Sigmoid colon (tissue), 6 donors: ENCODE measurements at regions not wholly inside any gene's neighbourhood (a gene's known extent, or its start where the extent isn't known, plus 50 kb on each side); places are given as distances from the start of the nearest gene placed in this dataset.

Experiments
- DNase-seq: peaks from one replicate; pipeline ENCODE4 v3.0.0-alpha.2; 2019
- H3K27ac ChIP-seq, 4 donors: fragments of 200-600 bp; sonication (generic); one replicate each; pipeline ENCODE4 v1.5.1; 2016 to 2019; ENCODE audit warnings: mild to moderate bottlenecking in 1 of 4
- H3K27me3 ChIP-seq, 3 donors: fragments of 200-600 bp; sonication (generic); one replicate each; pipeline ENCODE4 v1.5.1; 2019; ENCODE audit warnings: mild to moderate bottlenecking in 1 of 3
- H3K36me3 ChIP-seq, 4 donors: fragments of 200-600 bp; sonication (generic); one replicate each; pipeline ENCODE4 v1.5.1; 2016 to 2019
- H3K4me1 ChIP-seq, 4 donors: fragments of 200-600 bp; sonication (generic); one replicate each; pipeline ENCODE4 v1.5.1; 2017 to 2019
- H3K4me3 ChIP-seq, 4 donors: fragments of 200-600 bp; sonication (generic); one replicate each; pipeline ENCODE4 v1.5.1; 2017 to 2019; ENCODE audit warnings: mild to moderate bottlenecking in 2 of 4, moderate library complexity in 1 of 4
- H3K9me3 ChIP-seq, 4 donors: fragments of 200-600 bp in 3 of 4; sonication (generic) in 3 of 4; one replicate each; pipeline versions ENCODE4 v1.5.1 to v1.6.1; 2013 to 2019
- CTCF ChIP-seq, 4 experiments: fragments of 450-650 bp in 3 of 4; fragments of 200-600 bp in 1 of 4; IDR thresholded peaks; one replicate each; pipeline ENCODE4 v1.5.1; 2016 to 2019; ENCODE audit warnings: antibody characterized with exemption in 4 of 4, mild to moderate bottlenecking in 3 of 4, moderate library complexity in 2 of 4
- EP300 ChIP-seq, 4 donors: sonication (generic); formaldehyde crosslinking; IDR thresholded peaks; one replicate each; pipeline ENCODE4 v1.6.1; 2017; ENCODE audit warnings: antibody characterized with exemption in 4 of 4
- POLR2A ChIP-seq, 2 donors: fragments of 450-650 bp; IDR thresholded peaks; one replicate each; pipeline ENCODE4 v1.6.1; 2016; ENCODE audit warnings: antibody characterized with exemption in 2 of 2, mild to moderate bottlenecking in 2 of 2, moderate library complexity in 2 of 2
- POLR2AphosphoS5 ChIP-seq, 4 donors: sonication (generic); formaldehyde crosslinking; IDR thresholded peaks; one replicate each; pipeline ENCODE4 v1.6.1; 2017; ENCODE audit warnings: antibody characterized with exemption in 4 of 4
- WGBS, 2 donors: extraction: QIAGEN DNeasy Blood & Tissue Kit; methylation state at CpG; one replicate each; pipeline ENCODE4 v1.1.7; 2013; 5-methylcytosine and 5-hydroxymethylcytosine counted together
- intact Hi-C: fragments of 100-400 bp; cut with DNase I; formaldehyde crosslinking; loops from one replicate; pipeline ENCODE4 v1.15.1; 2023
- donor health status: healthy with polysubstance abuse.
- donor health status: healthy.

GRCh38 chr14:25233613-25234012 is 183.7 kb upstream of the STXBP6 start:
- 10 to 30% methylated on average over 3 of the region's 3 CpGs for WGBS, 2 donors
- TF ChIP-seq POLR2A (IDR thresholded peaks at IDR 0.05) (no peak), POLR2AphosphoS5 (IDR thresholded peaks at IDR 0.05) (no peak)
- H3K9me3 ChIP-seq, result no peaks in the 10 kb centered on the region
- H3K36me3 ChIP-seq, result no peaks in the 10 kb centered on the region
- no peak overlapping the region for H3K27ac ChIP-seq
- H3K27me3 ChIP-seq, result no peaks in the 10 kb centered on the region
- no peaks in the 10 kb centered on the region for H3K4me1 ChIP-seq
- no peak for DNase-seq
- H3K4me3 ChIP-seq, result no peak overlapping the region
- intact Hi-C loops, result no loop called here

- Histone ChIP-seq H3K9me3 (no peaks in the 10 kb centered on the region), H3K27me3 (no peaks in the 10 kb centered on the region), H3K36me3 (no peaks in the 10 kb centered on the region), H3K4me1 (no peaks in the 10 kb centered on the region), H3K27ac (no peak overlapping the region), H3K4me3 (no peak overlapping the region)
- 34 to 65% methylated on average over 4 of the region's 4 CpGs for WGBS, 2 donors
- intact Hi-C loops, result no loop called here
- TF ChIP-seq POLR2AphosphoS5 (IDR thresholded peaks at IDR 0.05), result no peak
- no peak for TF ChIP-seq CTCF (IDR thresholded peaks at IDR 0.05)
- no peak for TF ChIP-seq EP300 (IDR thresholded peaks at IDR 0.05)
- no peak for TF ChIP-seq POLR2A (IDR thresholded peaks at IDR 0.05)
- no peak for DNase-seq
These were observed 181.1 kb upstream of the STXBP6 start for GRCh38 chr14:25231004-25231403.

- H3K4me1 ChIP-seq, result no peaks in the 10 kb centered on the region
- no peak for DNase-seq
- H3K4me3 ChIP-seq, result no peak overlapping the region
- intact Hi-C loops, result no loop called here
- no peaks in the 10 kb centered on the region for H3K36me3 ChIP-seq
- no peaks in the 10 kb centered on the region for H3K9me3 ChIP-seq
- H3K27ac ChIP-seq, result no peak overlapping the region
- H3K27me3 ChIP-seq, result no peaks in the 10 kb centered on the region
- TF ChIP-seq POLR2A (IDR thresholded peaks at IDR 0.05), result no peak
- TF ChIP-seq EP300 (IDR thresholded peaks at IDR 0.05), result no peak
- TF ChIP-seq POLR2AphosphoS5 (IDR thresholded peaks at IDR 0.05), result no peak
- TF ChIP-seq CTCF (IDR thresholded peaks at IDR 0.05), result no peak
- WGBS, 2 donors, result 81 to 82% methylated on average over 3 of the region's 3 CpGs
These were observed 176.3 kb upstream of the STXBP6 start for GRCh38 chr14:25226214-25226613.

GRCh38 chr14:25222256-25222655 is 172.3 kb upstream of the STXBP6 start:
- no peaks in the 10 kb centered on the region for H3K9me3 ChIP-seq
- H3K4me1 ChIP-seq, result no peaks in the 10 kb centered on the region
- no peak overlapping the region for H3K4me3 ChIP-seq
- H3K27me3 ChIP-seq, result no peaks in the 10 kb centered on the region
- DNase-seq, result no peak
- intact Hi-C loops, result no loop called here
- TF ChIP-seq POLR2A (IDR thresholded peaks at IDR 0.05), result no peak
- TF ChIP-seq EP300 (IDR thresholded peaks at IDR 0.05), result no peak
- no peak for TF ChIP-seq POLR2AphosphoS5 (IDR thresholded peaks at IDR 0.05)
- no peak for TF ChIP-seq CTCF (IDR thresholded peaks at IDR 0.05)
- no peak overlapping the region for H3K27ac ChIP-seq
- H3K36me3 ChIP-seq, result no peaks in the 10 kb centered on the region

- H3K36me3 ChIP-seq, result no peaks in the 10 kb centered on the region
- H3K4me3 ChIP-seq, result no peak overlapping the region
- no peaks in the 10 kb centered on the region for H3K27me3 ChIP-seq
- intact Hi-C loops, result no loop called here
- no peaks in the 10 kb centered on the region for H3K4me1 ChIP-seq
- TF ChIP-seq CTCF (IDR thresholded peaks at IDR 0.05) (no peak), POLR2AphosphoS5 (IDR thresholded peaks at IDR 0.05) (no peak), EP300 (IDR thresholded peaks at IDR 0.05) (no peak), POLR2A (IDR thresholded peaks at IDR 0.05) (no peak)
- no peak overlapping the region for H3K27ac ChIP-seq
- no peak for DNase-seq
- H3K9me3 ChIP-seq, result peaks cover 0 to 1% (median 0%) of the 10 kb centered on the region in 4 donors
These were observed 170.6 kb upstream of the STXBP6 start for GRCh38 chr14:25220514-25220913.
